ENCODE measurements at regions not wholly inside any gene's neighbourhood (a gene's known extent, or its start where the extent isn't known, plus 50 kb on each side); places are given as distances from the start of the nearest gene placed in this dataset.

DNA sequence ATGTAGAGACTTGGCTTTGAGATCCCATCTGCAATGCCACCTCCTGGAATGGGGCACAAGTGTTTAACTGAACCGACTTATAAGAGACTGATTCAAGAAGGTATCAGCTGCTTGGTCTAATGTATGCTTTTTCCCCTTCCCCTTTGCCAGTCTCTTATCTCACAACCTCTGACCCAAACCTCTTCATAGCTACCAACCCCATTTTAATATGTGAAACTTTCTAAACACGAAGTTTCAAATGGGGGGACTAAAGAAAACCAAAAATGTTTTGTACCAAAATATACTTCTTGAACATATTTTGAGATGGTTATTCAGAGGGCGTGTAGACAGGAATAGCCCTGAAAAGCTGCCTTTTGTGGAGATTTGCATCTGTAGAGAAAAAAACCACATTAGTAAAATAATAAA lies 73.1 kb downstream of the OXSM start:
- no peak overlapping the region for H3K27ac ChIP-seq
- TF ChIP-seq, protein P1, sequence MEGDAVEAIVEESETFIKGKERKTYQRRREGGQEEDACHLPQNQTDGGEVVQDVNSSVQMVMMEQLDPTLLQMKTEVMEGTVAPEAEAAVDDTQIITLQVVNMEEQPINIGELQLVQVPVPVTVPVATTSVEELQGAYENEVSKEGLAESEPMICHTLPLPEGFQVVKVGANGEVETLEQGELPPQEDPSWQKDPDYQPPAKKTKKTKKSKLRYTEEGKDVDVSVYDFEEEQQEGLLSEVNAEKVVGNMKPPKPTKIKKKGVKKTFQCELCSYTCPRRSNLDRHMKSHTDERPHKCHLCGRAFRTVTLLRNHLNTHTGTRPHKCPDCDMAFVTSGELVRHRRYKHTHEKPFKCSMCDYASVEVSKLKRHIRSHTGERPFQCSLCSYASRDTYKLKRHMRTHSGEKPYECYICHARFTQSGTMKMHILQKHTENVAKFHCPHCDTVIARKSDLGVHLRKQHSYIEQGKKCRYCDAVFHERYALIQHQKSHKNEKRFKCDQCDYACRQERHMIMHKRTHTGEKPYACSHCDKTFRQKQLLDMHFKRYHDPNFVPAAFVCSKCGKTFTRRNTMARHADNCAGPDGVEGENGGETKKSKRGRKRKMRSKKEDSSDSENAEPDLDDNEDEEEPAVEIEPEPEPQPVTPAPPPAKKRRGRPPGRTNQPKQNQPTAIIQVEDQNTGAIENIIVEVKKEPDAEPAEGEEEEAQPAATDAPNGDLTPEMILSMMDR (IDR thresholded peaks at IDR 0.05): no peak
- no peak for TF ChIP-seq POLR2A (IDR thresholded peaks at IDR 0.05)
- DNase-seq: no peak
- H3K4me1 ChIP-seq: no peaks in the 10 kb centered on the region
- WGBS, 2 donors: 89 to 94% methylated on average over 3 of the region's 3 CpGs
- no peak overlapping the region for H3K4me3 ChIP-seq
- intact Hi-C loops (cut with DNase I; ENCODE audit: low total_unique reads): no loop called here
- no peaks in the 10 kb centered on the region for H3K36me3 ChIP-seq (ENCODE audit: low read depth, missing control alignments)
- H3K27me3 ChIP-seq: no peaks in the 10 kb centered on the region
- H3K9me3 ChIP-seq: no peaks in the 10 kb centered on the region

DNA sequence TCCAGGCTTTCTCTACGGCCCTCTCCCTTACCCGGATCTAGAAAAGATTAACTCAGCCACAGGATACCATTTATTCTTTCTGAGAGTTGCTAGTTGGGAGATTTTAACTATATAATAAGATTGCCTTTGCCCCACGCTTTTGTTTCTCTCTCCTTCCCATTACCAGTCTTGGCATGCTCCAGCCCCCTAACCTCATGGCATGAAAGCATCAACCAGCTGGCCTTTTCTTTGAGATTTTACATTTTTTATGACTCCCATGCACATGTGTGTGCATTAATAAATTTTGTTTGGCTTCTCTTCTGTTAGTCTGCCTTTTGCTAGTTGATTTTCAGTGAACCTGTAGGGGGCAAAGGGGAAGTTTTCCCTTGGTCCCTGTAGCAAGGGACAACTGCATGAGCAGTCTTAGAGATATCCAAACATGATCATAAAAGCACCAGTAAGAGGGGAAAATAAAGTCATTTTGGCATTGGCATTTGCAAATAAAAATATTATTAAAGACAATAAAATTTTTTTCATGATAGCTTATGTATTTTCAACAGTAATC lies 73.6 kb downstream of the OXSM start:
- intact Hi-C loops (cut with DNase I; ENCODE audit: low total_unique reads): no loop called here
- no peak for DNase-seq
- Histone ChIP-seq H3K27ac (no peak overlapping the region), H3K4me3 (no peak overlapping the region), H3K9me3 (no peaks in the 10 kb centered on the region), H3K27me3 (no peaks in the 10 kb centered on the region), H3K36me3 (ENCODE audit: low read depth, missing control alignments) (no peaks in the 10 kb centered on the region), H3K4me1 (no peaks in the 10 kb centered on the region)
- TF ChIP-seq POLR2A (IDR thresholded peaks at IDR 0.05): no peak
- TF ChIP-seq, protein P1 (IDR thresholded peaks at IDR 0.05): no peak
- WGBS, 2 donors: 71 to 74% methylated on average over 3 of the region's 3 CpGs

DNA sequence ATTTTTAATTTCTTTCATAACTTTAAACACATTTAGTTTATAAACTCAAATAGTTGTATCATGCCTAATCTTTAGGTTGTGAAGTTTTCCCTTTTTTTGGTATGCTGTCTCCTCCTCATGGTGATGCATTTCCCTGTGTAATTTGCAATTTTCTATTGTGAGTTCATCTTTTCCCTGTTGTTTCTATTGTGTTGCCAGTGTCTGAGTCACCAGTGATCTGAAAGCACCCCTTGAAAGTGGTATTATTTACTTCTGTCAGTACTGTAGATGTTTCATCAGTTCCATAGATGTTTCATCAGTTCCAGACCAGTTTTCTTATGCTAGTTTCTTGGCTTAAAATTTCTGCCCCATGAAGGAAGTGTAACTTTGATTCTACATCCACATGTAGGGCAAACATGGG lies 80.6 kb downstream of the OXSM start:
- TF ChIP-seq, protein P1 (IDR thresholded peaks at IDR 0.05): no peak
- no peak for TF ChIP-seq POLR2A (IDR thresholded peaks at IDR 0.05)
- Histone ChIP-seq H3K9me3 (no peaks in the 10 kb centered on the region), H3K4me3 (no peak overlapping the region)

DNA sequence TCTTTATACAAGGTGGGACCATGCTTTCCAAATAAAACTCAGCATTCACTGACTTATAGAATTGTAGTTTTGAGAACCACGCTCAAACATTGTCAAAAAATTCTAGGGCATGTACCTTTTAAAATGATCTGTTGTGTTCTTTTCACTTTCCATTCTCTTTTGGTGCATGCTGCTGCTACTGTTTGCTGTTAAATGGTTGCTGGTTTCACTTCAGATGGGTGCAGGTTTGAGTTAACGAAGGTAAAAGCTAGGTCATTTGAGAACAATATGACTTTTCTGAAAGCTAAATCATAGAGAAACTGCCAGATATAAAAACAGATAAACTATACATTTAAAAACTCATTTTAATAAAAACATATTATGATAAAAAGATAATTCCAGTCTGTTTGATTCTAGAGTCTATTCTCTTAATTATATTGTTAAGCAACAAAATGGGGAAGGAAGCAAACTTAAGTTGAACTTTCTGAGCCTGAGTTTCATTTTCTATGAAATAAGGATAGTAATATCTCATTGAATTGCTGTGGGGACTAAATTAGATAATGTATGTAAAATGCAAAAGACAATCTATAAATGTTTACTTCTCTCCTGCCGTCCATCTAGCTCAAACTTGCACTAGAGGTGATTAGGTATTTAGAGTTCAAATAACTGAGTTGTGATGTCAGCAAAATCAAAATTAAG lies 82.4 kb downstream of the OXSM start:
- H3K36me3 ChIP-seq (ENCODE audit: low read depth, missing control alignments): no peaks in the 10 kb centered on the region
- intact Hi-C loops (cut with DNase I; ENCODE audit: low total_unique reads): no loop called here
- no peak for DNase-seq
- H3K4me3 ChIP-seq: no peak overlapping the region
- TF ChIP-seq, protein P1 (IDR thresholded peaks at IDR 0.05): no peak
- no peak for TF ChIP-seq POLR2A (IDR thresholded peaks at IDR 0.05)
- H3K27me3 ChIP-seq: no peaks in the 10 kb centered on the region
- no peaks in the 10 kb centered on the region for H3K9me3 ChIP-seq
- no peaks in the 10 kb centered on the region for H3K4me1 ChIP-seq
- WGBS, 2 donors: 79 to 83% methylated on average over 3 of the region's 3 CpGs
- no peak overlapping the region for H3K27ac ChIP-seq

More for the DNA sequence above, 80.6 kb downstream of the OXSM start:
- no peak for DNase-seq
- Histone ChIP-seq H3K27ac (no peak overlapping the region), H3K36me3 (ENCODE audit: low read depth, missing control alignments) (no peaks in the 10 kb centered on the region), H3K27me3 (no peaks in the 10 kb centered on the region), H3K4me1 (no peaks in the 10 kb centered on the region)
- intact Hi-C loops (cut with DNase I; ENCODE audit: low total_unique reads): no loop called here

DNA sequence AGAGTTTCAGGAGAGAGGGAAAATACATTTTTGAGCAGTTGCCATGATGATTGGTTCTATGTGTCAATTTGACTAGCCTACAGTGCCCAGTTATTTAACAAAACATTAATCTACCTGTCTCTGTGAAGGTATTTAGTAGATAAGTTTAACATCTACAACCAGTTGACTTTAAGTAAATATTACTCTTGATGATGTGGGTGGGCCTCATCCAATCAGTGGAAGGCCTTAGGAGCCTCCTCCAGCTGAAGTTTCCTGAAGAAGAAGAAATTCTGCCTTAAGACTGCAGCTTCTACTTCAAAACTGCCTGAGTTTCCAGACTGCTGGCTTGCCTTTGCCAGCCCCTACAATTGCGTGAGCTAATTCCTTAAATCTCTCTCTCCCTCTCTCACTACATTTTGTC lies 93.6 kb downstream of the OXSM start:
- no peak for TF ChIP-seq POLR2A (IDR thresholded peaks at IDR 0.05)
- TF ChIP-seq, protein P1 (IDR thresholded peaks at IDR 0.05): no peak
- no peak overlapping the region for H3K4me3 ChIP-seq
- 93 to 97% methylated on average over 1 of the region's 1 CpG for WGBS, 2 donors
- no peak overlapping the region for H3K27ac ChIP-seq
- H3K4me1 ChIP-seq: no peaks in the 10 kb centered on the region
- H3K9me3 ChIP-seq: no peaks in the 10 kb centered on the region
- no peaks in the 10 kb centered on the region for H3K36me3 ChIP-seq (ENCODE audit: low read depth, missing control alignments)
- intact Hi-C loops (cut with DNase I; ENCODE audit: low total_unique reads): no loop called here
- H3K27me3 ChIP-seq: no peaks in the 10 kb centered on the region
- no peak for DNase-seq

Measured in testis (tissue), 2 donors.